COLO668 (cell line): ENCODE measurements at regions not wholly inside any gene's neighbourhood (a gene's known extent, or its start where the extent isn't known, plus 50 kb on each side); places are given as distances from the start of the nearest gene placed in this dataset.

Experiments used
- DNase-seq: peaks from one replicate; lab custom pipeline; 2025; ENCODE audit not compliant: unreplicated experiment; lab: John Stamatoyannopoulos, UW

DNA sequence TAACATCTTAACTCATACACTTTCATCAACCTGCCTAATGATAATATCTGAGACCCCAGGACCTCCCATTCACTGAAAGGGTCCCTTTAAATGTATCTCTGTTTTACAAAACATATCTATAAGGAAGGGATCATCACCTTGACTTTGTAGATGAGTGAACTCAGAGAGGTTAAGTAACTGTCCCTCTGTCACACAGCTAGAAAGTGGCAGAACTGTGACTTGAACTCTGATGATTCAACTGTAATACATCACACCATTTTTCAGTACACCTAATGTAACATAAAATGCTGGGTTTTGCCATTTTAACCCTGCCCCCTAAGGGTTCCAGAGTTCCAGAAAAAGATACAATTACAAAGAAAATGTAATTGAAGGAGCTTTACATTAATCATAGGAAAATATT lies 234.6 kb downstream of the ZEB2 start:
- no peak for DNase-seq

DNA sequence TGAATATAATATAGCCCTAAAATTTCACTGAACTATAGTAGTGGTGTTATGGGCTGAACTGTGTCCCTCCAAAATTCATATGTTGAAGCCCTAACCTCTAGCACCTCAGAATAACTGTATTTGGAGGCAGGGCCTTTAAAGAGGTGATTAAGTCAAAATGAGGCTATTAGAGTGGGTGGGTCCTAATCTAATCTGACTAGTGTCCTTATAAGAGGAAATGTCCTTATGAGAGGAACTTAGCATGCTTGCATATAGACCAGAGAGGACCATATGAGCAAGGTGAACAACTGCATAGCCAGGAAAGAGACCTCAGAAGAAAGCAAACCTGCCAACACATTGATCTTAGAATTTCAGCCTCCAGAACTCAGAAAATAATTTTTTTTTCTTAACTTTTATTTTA lies 238.4 kb downstream of the ZEB2 start:
- DNase-seq: no peak

DNA sequence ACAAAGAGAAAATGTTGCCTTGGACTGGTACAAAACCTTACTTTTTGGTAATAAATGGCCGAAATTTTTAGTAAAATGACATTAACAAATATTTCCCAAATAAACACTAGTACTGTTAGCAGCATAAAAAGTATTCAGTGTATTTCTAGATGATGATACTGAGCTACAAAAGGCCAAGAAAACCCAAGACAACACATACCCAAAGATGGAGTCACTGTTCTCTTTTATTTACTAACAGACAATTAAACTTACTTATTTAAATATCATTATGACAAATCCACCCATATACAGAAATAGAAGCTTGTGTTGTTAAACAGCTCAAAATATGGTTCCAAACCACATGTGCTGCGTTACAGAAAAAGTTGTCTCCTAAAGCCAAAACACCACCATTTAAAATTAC lies 239.9 kb downstream of the ZEB2 start:
- DNase-seq: no peak

DNA sequence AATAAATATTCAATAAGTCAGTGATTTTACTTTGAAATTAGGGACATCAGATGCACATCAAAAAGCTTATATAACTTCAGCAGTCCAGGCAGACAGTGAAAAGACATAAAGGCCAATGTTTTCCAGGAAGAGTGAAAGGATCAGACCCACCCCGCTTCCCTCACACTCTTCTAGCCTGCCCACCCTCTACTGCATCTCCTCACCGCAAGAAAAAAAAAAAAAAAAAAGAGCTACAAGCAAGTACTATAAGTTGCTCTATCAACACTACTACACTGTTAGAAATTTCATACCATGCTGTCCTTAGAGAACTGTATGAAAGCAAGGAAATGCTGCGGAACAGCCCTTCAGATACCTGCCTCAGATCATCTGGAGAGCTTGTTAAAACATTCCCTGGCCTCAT lies 240.8 kb downstream of the ZEB2 start:
- no peak for DNase-seq

DNA sequence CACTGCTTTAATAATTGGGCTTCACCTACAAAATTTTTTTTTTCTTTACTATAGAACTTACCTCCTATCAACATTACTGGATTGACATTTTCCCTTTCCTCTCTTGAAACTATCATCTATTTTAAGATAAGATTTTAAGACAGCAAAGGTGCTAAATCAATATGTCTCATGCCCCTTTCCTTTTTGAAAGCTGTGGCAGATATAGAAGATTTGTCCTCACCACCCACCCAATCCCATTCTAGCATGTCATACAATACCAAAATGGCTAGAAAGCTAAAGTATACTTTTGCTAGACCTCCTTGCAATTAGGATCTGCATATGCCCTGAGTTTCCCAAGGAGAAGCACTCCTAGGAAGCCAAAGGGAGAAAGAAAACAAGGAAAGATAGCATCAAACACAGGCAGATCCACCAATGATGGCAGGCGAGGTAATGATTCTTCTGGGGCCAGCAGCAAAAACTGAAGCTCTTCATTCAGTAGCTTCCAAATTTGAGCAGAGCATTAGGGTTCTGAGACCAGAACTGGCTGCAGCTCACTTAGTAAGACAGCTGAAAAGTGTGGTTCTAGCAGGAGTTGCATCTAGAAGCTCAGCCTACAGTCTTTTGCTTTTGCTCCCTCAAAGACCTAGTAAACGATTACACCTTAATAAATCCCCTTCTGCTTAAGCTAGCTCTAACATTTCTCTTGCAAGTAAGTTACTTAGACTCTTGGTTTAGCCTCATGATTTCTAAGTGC lies 242.1 kb downstream of the ZEB2 start:
- no peak for DNase-seq

DNA sequence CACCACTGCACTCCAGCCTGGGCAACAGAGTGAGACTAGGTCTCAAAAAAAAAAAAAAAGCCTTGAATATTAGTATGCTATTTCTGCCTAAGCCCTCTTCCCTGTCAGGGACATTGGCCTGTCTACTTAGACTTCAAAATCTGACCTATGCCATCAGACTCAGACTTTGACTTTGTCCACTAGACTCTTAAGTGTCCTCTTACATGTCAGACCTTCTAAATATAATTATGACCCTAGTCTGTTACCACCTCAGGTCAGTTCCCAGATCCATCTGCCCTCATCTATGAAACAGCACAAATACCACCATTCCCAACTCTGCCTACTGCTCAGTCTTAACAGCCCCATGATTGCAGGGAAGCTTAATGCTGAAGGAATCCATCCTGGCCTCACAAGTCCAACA lies 244.6 kb downstream of the ZEB2 start:
- DNase-seq: no peak

DNA sequence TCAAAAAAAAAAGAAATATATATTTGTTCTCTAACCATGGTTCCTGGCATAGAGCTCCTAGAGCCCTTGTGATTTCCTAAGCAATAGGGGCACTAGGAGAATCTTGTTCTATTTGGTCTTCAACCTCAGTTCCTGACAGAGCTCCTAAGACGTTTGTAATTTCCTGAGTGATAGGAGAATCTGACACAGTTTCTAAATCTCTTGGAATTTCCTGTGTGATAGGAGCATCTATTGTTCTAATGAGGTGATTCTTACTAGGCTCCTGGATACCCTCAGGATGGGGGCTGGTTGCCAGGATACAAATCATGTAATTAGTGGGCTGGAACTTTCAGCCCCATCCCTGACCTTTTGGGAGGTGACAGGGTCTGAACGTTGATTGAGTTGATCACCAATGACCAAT lies 245.8 kb downstream of the ZEB2 start:
- no peak for DNase-seq

DNA sequence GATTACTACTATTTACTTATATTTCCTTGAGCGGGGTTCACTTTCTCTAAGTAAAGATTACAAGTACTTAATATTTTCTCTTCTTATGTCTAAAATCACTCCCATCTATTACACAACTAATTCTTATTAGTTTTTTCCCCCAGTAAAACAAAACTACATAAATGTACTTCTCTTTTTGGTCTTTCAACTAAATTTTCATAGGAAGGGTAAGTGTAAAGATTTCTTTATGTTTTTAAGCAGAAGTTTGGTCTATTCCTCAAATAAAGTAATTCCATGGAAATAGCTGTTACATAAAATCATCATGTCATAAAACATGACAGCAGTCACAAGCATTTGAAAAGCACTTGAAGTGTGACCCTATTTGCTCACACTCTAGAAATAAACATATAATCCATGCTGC lies 249.0 kb downstream of the ZEB2 start:
- no peak for DNase-seq

DNA sequence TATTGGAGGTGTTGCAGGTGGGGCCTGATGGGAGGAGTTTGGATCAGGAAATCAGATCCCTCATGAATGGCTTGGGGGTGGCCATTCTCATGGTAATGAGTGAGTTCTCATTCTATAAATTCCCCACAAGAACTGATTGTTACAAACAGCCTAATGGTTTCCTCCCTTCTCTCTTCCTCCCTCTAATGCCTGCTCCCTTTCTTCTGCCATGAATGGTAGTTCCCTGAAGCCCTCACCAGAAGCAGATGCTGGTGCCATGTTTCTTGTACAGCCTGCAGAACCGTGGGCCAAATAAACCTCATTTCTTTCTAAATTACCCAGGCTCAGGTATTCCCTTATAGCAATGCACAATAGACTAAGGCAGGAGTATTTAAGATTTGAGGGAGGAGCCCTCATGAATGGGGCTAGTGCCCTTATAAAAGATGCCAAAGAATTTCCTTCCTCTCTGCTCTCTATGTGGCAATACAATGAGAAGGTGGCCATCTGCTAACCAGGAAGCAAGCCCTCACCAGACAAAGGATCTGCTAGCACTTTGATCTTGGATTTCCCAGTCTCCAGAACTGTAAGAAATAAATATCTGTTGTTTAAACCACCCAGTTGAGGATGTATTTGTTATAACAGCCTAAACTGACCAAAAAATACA lies 251.8 kb downstream of the ZEB2 start:
- DNase-seq: no peak

DNA sequence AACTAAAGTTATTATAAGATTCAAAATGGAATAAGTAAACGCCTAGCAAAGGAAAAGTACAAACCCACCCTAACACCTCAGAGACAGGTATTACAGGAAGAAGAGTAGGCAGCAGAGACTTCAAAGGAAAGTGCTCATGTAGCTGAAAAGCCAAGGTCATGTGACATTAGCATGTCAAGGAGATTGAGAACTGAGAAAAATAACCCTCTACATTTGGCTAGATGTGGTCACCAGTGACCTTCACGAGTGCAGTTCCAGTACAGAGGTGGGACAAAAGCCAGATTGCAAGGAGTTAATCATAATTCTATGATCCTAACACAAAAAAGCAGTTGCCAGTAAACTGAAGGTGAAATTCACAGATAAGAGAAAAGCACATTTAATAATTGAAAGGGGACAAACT lies 252.7 kb downstream of the ZEB2 start:
- no peak for DNase-seq

DNA sequence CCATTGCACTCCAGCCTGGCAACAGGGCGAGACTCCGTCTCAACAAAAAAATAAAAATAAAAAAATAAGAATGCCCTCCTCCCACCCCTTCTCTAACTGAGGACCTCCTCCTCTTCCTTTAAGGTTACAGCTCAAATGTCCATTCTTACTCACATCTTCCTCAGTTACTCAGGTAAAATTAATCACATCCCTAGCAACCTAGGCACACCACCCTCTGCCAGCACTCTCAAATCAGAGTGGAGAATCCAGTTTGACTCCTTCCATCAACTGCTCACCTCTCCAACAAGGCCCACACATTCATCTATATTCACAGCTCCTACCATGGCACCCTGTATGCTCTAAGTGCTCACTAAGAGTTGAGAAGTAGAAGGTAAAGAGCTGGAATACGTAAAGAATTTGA lies 254.3 kb downstream of the ZEB2 start:
- no peak for DNase-seq

DNA sequence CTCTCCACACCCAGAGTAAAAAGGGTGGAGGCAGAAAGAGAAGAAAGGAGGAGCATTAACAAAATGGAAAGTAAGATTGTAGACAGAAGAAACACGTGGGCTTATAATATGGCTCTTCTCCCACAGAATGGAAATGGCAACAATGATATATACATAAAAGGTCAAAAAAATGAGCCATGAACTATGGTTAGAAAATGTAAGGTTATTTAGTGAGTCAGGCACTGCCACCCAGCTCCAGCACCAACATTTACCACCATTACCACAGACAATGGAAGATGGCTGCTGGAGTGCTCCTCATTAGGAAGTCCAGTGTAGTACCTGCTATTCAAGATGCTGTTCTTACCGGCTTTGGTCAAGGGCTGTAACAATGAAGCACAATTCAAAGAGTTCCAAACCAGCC lies 258.0 kb downstream of the ZEB2 start:
- DNase-seq: no peak

DNA sequence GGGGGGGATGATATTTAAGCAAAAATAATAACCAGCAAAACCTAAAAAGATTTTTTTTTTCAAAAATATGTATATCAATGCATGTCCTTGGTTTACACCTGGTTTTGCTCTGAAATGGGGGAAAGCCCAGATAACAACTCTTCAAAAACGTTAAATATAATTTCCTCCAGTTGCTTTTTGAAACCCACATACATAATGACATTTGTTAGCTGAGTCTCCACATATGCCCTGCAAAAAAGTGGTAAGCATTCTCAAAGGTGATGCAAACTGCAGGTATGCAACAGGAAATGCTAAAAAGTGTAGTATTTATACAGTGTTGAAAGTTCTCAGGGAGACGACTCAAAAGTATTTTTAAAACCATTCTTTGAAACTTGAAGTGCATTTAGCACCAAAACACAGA lies 258.6 kb downstream of the ZEB2 start:
- no peak for DNase-seq

DNA sequence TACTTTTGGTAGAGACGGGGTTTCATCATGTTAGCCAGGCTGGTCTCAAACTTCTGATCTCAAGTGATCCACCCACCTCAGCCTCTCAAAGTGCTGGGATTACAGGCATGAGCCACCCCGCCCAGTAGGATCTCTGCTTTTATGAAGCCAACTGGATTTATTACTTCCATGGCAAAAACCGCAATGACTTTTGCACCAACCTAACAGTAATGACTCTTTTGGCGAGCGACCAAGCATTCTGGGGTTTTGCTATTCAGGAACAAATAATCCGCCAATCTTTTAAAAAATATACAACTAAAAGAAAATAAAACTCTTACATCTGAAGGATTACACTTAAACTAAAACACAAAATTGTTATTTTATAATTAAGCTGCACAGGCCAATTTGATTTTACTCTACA lies 260.6 kb downstream of the ZEB2 start:
- DNase-seq: no peak

DNA sequence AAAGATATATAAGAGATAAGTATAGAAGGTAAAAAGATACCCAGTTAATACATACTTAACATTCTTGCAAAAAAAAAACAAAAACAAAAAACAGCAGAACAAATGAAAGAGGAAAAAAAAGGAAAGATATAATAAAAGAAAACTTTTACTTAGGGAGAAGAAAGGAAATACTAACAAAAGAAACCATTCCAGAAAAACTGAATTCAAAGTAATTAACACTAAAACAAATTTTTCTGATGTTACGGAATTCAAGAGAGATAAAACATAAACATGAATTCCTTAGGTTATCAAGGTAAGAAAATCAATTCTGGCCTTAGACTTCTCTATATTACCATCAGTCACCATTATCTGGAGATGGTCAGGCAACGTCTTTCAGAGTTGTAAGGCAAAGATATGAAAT lies 261.8 kb downstream of the ZEB2 start:
- DNase-seq: no peak

DNA sequence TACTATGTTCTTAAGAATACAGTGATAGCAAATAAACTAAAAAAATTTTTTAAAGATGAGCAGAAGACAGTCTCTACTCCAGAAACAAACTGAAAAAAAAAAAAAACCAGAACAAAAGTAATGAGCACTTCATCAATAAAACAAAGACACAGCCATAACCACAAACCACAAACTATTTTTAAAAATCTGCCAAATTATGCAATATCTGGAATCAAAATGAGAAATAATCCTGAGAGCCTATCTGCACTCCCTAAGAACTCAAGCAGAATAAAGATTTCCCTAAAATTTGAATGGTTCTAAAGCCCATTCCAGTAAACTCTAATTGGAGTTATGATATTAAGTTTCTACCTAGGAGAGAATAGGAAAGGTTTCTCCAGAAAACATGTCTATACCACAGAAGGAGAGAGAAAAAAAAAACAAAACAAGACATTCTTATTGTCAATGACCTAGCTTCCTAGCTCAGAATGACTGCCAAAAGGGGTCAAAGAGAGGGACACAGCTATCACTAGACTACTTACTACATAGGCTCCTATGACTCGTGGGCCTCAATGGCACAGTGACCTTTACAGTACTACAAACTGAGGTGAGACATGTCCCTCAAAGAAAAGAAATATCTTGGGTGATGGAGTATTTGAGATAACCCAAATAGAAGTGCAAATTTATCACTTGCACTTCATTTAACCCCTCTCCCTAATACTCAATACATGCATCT lies 262.8 kb downstream of the ZEB2 start:
- DNase-seq: no peak

DNA sequence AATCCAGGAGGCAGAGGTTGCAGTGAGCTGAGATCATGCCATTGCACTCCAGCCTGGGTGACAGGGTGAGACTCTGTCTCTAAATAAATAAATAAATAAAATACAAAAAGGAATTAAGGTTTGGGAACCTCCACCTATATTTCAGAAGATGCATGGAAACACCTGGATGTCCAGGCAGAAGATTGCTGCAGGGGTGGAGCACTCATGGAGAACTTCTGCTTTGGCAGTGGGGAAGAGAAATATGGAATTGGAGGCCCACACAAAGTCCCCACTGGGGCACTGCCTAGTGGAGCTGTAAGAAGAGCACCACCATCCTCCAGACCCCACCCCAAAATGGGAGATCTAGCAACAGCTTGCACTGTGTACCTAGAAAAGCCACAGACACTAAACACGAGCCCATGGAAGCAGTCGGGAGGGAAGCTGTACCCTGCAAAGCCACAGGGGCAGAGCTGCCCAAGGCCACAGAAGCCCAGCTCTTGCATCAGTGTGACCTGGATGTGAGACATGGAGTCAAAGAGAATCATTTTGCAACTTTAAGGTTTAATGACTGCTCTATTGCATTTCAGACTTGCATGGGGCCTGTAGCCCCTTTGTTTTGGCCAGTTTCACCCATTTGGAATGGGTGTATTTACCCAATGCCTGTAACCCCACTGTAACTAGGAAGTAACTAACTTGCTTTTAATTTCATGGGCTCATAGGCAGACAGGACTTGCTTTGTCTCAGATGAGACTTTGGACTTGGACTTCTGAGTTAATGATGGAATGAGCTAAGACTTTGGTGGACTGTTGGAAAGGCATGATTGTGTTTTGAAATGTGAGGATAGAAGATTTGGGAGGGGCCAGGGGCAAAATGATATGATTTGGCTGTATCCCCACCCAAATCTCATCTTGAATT lies 265.3 kb downstream of the ZEB2 start:
- no peak for DNase-seq

DNA sequence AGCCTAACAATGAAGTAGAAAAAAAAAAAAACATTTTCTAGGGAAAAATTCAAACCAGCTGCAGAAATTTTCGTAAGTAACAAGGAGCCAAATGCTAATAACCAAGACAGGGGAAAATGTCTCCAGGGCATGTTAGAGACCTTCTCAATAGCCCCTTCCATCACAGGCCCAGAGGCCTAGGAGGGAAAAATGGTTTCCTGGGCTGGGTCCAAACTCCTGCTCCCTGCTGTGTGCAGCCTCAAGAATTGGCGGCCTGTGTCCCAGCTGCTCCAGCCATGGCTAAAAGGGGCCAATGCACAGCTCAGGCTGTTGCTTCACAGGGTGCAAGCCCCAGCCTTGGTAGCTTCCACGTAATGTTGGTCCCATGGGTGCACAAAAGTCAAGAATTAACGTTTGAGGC lies 266.2 kb downstream of the ZEB2 start:
- no peak for DNase-seq

DNA sequence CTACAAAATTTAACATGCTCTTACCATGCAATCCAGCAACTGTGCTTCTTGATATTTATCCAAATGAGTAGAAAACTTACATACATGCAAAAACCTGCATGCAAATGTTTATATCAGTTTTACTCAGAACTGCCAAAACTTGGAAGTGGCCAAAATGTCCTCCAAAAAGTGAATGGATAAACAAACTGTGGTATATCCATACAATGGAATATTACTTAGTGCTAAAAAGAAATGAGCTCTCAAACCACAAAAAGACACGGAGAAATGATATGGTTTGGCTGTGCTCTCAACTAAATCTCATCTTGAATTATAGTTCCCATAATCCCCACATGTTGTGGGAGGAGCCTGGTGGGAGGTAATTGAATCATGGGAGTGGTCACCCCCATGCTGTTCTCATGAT lies 267.2 kb downstream of the ZEB2 start:
- DNase-seq: no peak

DNA sequence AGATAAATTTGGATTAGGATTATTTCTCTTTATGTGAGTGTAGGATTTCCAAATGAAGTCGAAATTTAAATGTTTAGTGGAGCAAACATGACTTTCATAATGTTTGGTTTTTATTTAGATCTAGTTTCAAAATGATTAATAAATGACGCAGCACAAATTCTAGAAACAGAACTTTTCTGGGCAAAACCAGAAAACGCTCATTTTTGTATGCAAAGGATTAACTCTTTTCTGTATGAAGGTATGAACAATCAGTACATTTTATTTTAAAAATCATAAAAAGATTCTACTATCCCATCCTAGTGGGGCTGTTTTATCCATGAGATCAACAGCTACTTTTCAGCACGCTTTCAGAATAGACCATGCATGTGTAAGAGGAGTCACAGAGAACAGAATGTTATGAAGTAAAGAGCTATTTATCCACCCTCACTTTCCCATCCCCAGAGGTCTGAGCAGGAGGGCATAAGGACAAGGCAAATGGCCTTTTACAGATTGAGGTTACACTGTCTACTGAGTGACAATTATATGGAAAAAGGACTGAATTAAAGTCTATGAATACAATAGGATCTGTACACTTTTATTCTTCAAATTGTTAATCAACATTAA lies 270.8 kb downstream of the ZEB2 start:
- no peak for DNase-seq
